ENCODE measurements at regions not wholly inside any gene's neighbourhood (a gene's known extent, or its start where the extent isn't known, plus 50 kb on each side); places are given as distances from the start of the nearest gene placed in this dataset.

GRCh38 chr2:63658176-63658968 lies 69.6 kb downstream of the MDH1 start:
- DNase-seq: no peak

DNA sequence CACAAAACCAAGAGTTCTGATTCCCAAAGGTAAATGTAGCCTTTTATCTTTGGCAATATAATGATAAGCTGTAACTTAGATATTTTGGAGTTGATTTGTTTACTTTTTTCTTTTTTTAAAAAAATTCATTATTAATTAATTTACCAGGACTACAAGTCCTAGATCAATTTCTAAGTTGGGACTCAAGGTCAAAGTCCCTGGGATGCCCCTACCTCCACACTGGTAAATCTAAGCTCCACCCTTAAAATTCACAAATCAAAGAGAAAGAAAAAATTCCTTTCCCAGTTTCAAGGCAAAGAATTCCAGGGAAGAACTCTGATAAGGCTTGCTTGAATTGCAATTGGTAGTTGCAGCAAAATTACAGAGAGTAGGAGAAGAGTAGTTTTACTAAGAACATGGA lies 71.3 kb downstream of the MDH1 start:
- no peak for DNase-seq

GRCh38 chr2:63661076-63661475 lies 72.3 kb downstream of the MDH1 start:
- DNase-seq: no peak

GRCh38 chr2:63662028-63662804 lies 73.5 kb downstream of the MDH1 start:
- no peak for DNase-seq

GRCh38 chr2:63663013-63663864 lies 74.5 kb downstream of the MDH1 start:
- DNase-seq: no peak

GRCh38 chr2:63665091-63665490 lies 76.3 kb downstream of the MDH1 start:
- DNase-seq: no peak

DNA sequence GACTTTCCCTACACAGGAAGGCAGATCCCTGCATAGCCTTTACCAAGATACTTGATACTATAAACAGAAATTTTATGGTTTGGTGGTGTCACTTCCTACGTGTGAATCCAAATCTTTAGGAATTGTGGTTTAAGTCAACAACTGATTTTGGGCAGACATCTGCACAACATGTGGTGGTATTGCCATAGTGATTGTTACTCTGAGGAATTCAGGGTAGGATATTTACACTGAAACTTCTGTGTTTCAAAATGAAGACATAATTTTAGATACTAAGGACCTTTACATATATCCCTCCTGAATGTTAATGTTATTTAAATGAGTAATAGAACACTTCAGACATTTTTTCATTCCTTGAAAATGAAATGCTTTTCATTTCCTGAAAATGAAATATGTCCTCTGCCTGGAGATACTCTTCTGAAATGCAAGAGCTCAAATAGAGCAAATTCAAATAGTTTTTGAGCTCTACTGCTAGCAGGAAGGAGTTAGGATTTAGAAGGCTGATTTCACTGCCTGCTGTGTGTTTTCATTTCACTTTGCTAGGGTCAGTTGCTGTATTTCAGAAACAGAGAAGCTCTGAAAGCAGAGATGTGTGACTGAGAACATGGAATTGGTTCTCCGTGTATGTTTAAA lies 77.2 kb downstream of the MDH1 start:
- DNase-seq: no peak

DNA sequence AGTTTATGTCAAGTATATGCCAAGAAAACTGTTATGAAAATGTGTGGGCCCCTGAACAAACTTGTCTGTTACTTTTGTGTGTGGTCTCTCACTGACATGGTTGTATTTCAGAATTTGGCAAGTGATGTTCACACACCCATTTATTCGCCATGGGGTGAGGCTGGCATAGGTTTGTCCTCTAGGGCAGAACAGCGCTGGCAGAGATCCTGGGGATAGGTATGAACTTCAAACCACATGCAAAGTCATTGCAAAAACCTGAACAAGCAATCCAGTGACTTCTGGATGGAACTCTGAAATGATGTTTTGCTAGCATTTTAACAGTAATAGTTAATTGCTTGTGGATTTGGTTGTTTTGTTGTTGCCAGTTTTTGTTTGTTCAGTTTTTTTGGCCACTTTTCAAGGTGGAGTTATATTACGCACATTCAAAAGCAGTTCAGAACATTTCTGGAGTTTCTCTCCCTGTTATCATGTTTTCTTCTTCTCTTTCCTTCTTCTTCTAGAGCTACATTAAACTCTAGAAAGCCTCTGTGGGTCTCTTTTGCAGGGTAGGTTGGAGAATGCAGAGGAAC lies 78.5 kb downstream of the MDH1 start:
- DNase-seq: no peak

GRCh38 chr2:63668000-63668399 lies 79.2 kb downstream of the MDH1 start:
- DNase-seq: no peak

DNA sequence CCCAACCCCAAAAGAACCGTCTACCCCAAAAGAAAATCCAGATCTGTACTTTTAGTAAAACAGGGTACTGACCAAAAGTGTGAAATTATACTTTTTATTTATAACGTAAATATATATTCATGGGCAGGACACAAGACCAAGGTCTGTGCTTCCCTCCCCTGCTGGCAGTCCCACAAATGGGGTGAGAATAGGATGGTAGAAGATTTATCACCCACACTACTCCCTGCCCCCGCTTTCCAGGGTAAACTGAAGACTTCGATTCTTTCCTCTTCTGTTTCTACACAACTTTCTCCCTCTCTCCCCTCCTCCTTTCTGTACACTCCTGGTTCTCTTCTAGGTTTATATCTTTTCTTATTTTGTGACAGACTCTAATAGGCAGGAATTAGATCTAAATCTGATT lies 79.7 kb downstream of the MDH1 start:
- no peak for DNase-seq

GRCh38 chr2:63669596-63669995 lies 80.8 kb downstream of the MDH1 start:
- DNase-seq: no peak

GRCh38 chr2:63673865-63674533 lies 85.2 kb downstream of the MDH1 start:
- DNase-seq: no peak

DNA sequence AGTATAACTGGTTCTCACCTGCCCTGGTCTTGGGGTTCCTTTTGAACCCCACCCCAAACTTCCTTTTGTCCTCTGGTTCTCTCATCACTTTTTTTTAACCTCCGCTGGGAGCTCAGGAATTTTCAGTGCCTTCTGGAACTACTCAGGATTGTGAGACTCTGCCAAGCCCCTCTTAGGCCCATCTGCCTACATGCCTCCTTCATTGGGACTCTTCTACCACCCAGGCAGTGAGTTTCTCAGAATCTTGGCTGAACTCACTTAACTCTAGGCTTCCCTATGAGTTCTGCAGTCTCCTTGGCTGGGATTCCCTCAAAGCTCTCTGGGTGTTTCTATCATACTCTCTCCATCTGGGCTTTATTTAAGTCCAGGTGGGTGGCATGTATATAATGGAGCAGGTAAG lies 86.3 kb downstream of the MDH1 start:
- DNase-seq: no peak

DNA sequence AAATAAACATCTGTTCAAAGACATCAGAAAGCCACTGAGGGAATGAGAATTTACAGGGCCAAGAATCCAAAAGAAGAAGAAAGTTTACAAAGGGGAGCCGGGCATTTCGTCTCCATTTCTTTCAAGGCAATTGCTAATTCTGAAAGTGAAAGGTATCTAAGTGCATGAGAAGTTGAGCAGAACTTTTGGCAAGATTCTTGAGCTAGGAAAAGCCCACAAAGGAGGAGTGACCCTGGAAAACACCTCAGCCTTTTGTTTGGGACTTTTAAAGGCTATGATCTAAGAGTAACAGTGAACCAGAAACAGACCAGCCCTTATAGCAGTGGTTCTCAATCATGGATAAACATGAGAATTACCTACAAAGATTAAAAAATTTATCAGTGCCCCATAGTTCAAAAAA lies 87.4 kb downstream of the MDH1 start:
- DNase-seq: no peak

DNA sequence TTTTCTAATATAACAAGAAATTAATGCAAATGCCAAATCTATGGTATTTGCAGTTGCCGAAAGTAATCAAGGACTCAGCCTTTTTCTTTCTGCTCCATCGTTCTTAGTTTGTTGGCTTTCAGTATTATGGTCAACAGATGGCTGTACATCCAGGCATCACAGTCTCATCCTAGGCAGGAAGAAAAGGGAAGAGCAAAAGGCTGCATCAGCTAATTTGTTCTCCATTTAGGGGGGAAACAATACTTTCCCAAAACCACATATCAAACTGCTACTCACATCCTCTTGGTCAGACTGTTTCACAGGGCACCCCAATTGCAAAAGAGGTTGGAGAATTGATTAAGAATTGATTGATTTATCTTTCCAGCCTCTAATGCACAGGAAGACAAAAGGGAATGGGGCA lies 89.3 kb downstream of the MDH1 start:
- no peak for DNase-seq

GRCh38 chr2:63678551-63678950 lies 89.8 kb downstream of the MDH1 start:
- no peak for DNase-seq

DNA sequence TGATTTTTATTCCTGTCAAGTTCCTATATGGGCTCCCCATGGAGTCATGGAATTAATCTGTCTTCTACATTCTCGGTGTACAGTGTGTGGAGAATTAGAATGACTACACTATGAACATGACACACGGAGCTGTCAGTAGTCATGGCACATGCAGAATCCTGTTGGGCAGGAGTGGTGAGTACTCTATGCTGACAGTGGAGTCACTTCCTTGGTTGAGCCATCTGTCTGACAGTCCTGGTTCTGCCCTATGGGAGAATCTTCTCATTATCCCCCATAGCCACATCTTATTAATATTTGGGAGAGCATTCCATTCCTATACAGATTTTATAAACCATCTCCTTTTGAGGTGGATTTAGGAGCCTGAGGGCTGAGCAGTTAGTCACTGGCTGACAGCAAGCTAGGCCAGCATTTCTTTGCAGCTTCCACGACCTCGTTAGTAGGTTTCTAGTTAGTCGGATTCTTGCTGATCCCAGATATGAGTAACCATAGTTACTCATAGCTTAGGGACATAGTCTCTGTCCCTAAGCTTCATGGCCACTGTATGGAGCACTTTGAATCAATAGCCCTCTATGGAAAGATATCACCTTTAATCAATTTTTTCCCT lies 90.6 kb downstream of the MDH1 start:
- no peak for DNase-seq

DNA sequence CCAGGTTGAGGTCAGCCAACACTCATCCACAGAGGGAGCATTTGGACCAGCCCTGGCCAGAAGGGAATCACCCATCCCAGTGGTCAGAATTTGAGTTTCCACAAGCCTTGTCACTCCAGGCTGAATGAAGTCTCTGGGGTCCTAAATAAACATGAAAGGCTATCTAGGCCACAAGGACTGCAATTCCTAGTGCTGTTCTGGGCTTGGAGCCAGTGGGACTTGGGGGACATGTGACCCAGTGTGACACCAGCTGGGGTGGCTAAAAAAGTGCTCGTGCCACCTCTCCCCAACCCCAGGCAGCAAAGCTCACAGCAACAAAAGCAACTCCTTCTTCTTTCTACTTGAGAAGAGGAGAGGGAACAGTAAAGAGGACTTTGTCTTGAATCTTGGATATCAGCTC lies 91.7 kb downstream of the MDH1 start:
- no peak for DNase-seq

- no peak for DNase-seq
Measured at GRCh38 chr2:63681896-63682295, 93.1 kb downstream of the MDH1 start.

DNA sequence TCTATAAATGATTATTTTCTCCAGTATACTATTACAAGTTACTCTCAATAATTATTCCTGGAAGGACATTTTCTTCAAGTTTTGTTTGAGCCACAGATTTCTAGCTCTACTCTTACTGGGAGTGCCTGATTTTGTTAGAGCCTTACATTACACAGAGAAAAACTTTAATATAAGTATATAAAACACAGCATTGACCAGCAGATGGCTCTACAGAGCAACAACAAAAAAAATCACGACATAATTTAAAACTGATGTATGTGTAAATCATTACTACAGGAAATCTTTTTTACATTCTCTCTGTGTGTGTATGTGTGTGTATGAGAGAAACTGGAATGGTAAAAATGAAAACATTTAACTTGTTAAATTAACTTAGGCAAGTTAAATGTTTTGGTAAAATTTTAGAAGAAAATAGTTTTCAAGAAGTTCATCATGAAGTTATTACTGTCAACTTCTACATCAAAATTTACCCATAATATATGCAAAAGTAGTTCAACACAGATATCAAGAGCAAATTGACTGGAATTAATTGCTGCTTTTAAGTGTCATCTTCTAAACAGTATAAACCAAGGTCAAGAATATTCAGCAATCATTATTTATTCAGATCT lies 103.3 kb downstream of the MDH1 start:
- DNase-seq: peak; percentile 32

DNA sequence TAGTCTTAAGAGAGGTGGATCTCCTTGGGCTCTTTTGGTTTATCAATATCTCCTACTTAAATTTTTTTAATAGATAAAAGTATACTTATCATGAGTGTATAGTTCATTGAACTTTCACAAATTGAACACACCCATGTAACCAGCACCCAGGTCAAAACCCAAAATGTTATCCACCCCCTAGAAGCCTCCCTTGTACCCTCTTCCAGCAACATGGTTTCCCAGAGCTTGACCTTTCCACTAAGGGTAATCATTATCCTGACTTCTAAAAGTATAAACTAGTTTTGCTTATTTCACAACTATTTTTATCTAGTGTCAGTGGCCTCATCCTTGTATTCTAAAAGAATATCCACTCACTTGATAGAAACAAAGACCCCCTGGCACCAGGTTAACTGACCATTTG lies 106.8 kb downstream of the MDH1 start:
- DNase-seq: no peak

Data from NCI-H526 treated with DMSO at 0.1 percent for 48 hours (cell line).